GM12892 (cell line): ENCODE measurements at regions not wholly inside any gene's neighbourhood (a gene's known extent, or its start where the extent isn't known, plus 50 kb on each side); places are given as distances from the start of the nearest gene placed in this dataset.

Experiments
- POLR2A ChIP-seq: IDR thresholded peaks from 2 replicates; pipeline ENCODE4 v1.6.1; 2011; ENCODE audit warnings: low read depth, low read length, control low read depth
- POLR2AphosphoS5 ChIP-seq: IDR thresholded peaks from 2 replicates; pipeline ENCODE4 v1.6.1; 2011; ENCODE audit warnings: low read depth, low read length, control low read depth
- TAF1 ChIP-seq: IDR thresholded peaks from 2 replicates; pipeline ENCODE4 v1.6.1; 2011; ENCODE audit warnings: low read depth, mild to moderate bottlenecking, control low read depth, low read length, borderline replicate concordance

- no peak for TF ChIP-seq POLR2A
- no peak for TF ChIP-seq POLR2AphosphoS5
- TF ChIP-seq TAF1, result no peak
Observed at GRCh38 chr12:94792693-94793092, 142.3 kb upstream of the TMCC3 start.
